HG03571 (cell line): ENCODE measurements at regions not wholly inside any gene's neighbourhood (a gene's known extent, or its start where the extent isn't known, plus 50 kb on each side); places are given as distances from the start of the nearest gene placed in this dataset.

Source experiments
- ATAC-seq: cut with Tn5 transposase; IDR thresholded peaks from one replicate; pipeline ENCODE4 v1.9.1; 2021; ENCODE audit not compliant: unreplicated experiment

GRCh38 chr10:108735380-108735779 is 1187.9 kb downstream of the XPNPEP1 start:
- no peak for ATAC-seq

- ATAC-seq: no peak
These were observed 1201.4 kb downstream of the XPNPEP1 start for GRCh38 chr10:108721874-108722273.

GRCh38 chr10:108716352-108716751 is 1207.0 kb downstream of the XPNPEP1 start:
- ATAC-seq: no peak

- ATAC-seq: no peak
These were observed 1213.2 kb downstream of the XPNPEP1 start for GRCh38 chr10:108709927-108710722.

- no peak for ATAC-seq
These were observed 1214.9 kb downstream of the XPNPEP1 start for GRCh38 chr10:108708363-108708762.

- ATAC-seq: peak; percentile 97
These were observed 1226.4 kb downstream of the XPNPEP1 start for GRCh38 chr10:108696792-108697477.

- ATAC-seq: no peak
These were observed 1232.2 kb downstream of the XPNPEP1 start for GRCh38 chr10:108691126-108691525.

GRCh38 chr10:108690530-108690929 is 1232.8 kb downstream of the XPNPEP1 start:
- ATAC-seq: no peak

- no peak for ATAC-seq
These were observed 1233.4 kb downstream of the XPNPEP1 start for GRCh38 chr10:108689891-108690290.

GRCh38 chr10:108688314-108688713 is 1235.0 kb downstream of the XPNPEP1 start:
- ATAC-seq: no peak

GRCh38 chr10:108685863-108686531 is 1237.3 kb downstream of the XPNPEP1 start:
- ATAC-seq: no peak

GRCh38 chr10:108684431-108684830 is 1238.9 kb downstream of the XPNPEP1 start:
- ATAC-seq: no peak

- ATAC-seq: no peak
These were observed 1249.6 kb downstream of the XPNPEP1 start for GRCh38 chr10:108673741-108674140.

- no peak for ATAC-seq
These were observed 1259.7 kb downstream of the XPNPEP1 start for GRCh38 chr10:108663587-108663986.

- no peak for ATAC-seq
These were observed 1260.3 kb downstream of the XPNPEP1 start for GRCh38 chr10:108662975-108663374.

GRCh38 chr10:108655057-108655456 is 1268.3 kb downstream of the XPNPEP1 start:
- ATAC-seq: no peak

- no peak for ATAC-seq
These were observed 1269.8 kb downstream of the XPNPEP1 start for GRCh38 chr10:108653531-108653930.

- no peak for ATAC-seq
These were observed 1284.3 kb downstream of the XPNPEP1 start for GRCh38 chr10:108639010-108639409.

- ATAC-seq: no peak
These were observed 1285.1 kb downstream of the XPNPEP1 start for GRCh38 chr10:108638225-108638624.

- no peak for ATAC-seq
These were observed 1290.3 kb downstream of the XPNPEP1 start for GRCh38 chr10:108633046-108633445.

- ATAC-seq: no peak
These were observed 1291.2 kb downstream of the XPNPEP1 start for GRCh38 chr10:108632144-108632543.

GRCh38 chr10:108631332-108631731 is 1292.0 kb downstream of the XPNPEP1 start:
- ATAC-seq: peak; percentile 91
